Astrocyte (in vitro differentiated cells and primary cell): ENCODE measurements at regions not wholly inside any gene's neighbourhood (a gene's known extent, or its start where the extent isn't known, plus 50 kb on each side); places are given as distances from the start of the nearest gene placed in this dataset.

Source experiments
- EZH2 ChIP-seq: IDR thresholded peaks from 2 replicates; pipeline ENCODE4 v1.6.1; 2012; ENCODE audit warnings: mild to moderate bottlenecking, low read length, inconsistent platforms; ENCODE audit not compliant: insufficient read depth
- TF ChIP-seq, protein P1 (sequence below): IDR thresholded peaks from 2 replicates; pipeline ENCODE4 v1.5.1; 2011; ENCODE audit warnings: low read depth, mild to moderate bottlenecking, inconsistent platforms, low read length, moderate library complexity; ENCODE audit not compliant: insufficient read depth

- TF ChIP-seq, protein P1, sequence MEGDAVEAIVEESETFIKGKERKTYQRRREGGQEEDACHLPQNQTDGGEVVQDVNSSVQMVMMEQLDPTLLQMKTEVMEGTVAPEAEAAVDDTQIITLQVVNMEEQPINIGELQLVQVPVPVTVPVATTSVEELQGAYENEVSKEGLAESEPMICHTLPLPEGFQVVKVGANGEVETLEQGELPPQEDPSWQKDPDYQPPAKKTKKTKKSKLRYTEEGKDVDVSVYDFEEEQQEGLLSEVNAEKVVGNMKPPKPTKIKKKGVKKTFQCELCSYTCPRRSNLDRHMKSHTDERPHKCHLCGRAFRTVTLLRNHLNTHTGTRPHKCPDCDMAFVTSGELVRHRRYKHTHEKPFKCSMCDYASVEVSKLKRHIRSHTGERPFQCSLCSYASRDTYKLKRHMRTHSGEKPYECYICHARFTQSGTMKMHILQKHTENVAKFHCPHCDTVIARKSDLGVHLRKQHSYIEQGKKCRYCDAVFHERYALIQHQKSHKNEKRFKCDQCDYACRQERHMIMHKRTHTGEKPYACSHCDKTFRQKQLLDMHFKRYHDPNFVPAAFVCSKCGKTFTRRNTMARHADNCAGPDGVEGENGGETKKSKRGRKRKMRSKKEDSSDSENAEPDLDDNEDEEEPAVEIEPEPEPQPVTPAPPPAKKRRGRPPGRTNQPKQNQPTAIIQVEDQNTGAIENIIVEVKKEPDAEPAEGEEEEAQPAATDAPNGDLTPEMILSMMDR: no peak
- no peak for TF ChIP-seq EZH2
Measured at GRCh38 chr10:44569193-44570091, 184.5 kb upstream of the CXCL12 start.
